Right ventricle myocardium superior (tissue), 1 donor: ENCODE measurements at regions not wholly inside any gene's neighbourhood (a gene's known extent, or its start where the extent isn't known, plus 50 kb on each side); places are given as distances from the start of the nearest gene placed in this dataset.

Experiments used
- ATAC-seq: fragments of 200-7000 bp; cut with Tn5 transposase; one replicate; pipeline ENCODE4 v1.9.1; 2020; ENCODE audit warnings: mild to moderate bottlenecking; ENCODE audit not compliant: poor library complexity
- DNase-seq: peaks from one replicate; pipeline ENCODE4 v3.0.0-alpha.2; 2020
- intact Hi-C: fragments of 100-400 bp; cut with DNase I; formaldehyde crosslinking; loops from one replicate; pipeline ENCODE4 v1.11.2; 2022
- donor health status: DM: no; HTN: yes; CAD: no; lungs with severe emphysema.

DNA sequence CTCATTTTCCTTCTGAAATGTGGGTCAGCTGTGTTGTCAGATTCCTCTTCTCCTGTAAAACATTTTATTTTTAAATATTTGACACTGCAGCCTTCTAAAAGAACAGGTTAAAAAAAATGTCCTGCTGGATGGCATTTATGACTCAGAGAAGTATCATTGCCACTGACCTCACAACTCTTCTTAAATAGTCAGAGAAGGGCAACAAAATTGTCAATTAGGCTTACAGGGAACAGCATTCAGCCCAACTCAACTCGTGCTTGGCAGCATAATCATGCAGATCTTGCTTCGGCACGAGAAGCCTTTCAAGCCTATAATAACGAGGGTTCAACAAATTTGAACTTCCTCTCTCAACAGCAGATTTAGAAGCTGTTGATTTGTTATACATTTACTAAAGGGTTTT, 296.7 kb upstream of the DACH1 start:
- no peak for ATAC-seq
- DNase-seq: no peak
- intact Hi-C loops: no loop called here

DNA sequence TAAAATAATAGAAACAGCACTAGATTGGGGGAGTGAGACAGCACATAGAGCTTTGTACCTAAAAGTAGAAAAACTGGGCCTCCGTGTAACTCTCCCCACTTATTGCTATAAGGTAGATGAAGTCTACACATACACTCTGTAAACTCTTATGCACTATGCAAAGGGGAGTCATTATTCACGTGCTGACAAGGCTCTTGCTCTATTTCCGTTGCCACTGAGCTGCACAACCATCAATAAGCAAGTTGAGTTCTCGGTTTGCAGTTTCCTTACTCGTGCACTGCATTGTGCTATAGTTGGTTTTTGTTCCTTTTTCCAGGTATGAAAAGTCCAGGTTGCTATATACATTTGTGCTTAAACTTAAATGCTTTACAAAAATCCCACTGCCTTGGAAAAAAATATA, 294.0 kb upstream of the DACH1 start:
- no peak for ATAC-seq
- DNase-seq: no peak
- intact Hi-C loops: no loop called here

DNA sequence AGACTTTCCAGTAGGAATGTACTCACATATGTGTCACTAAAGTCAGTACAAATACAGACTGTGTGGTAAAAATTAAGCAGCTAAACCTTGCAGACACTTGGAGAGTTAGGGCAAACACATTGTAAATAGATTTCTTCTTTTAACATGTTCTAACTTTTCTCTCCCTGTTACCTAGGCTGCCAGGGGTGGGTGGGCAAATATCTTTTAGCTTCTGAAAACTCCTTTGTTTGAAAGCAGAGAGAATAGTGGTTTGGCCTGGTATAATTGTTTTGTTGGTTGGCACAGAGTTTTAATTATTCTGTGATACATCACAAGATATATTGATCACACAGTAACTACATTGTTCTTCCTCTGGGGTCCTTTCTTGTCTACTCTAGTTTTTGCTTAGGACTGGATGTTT, 289.8 kb upstream of the DACH1 start:
- intact Hi-C loops: no loop called here

DNA sequence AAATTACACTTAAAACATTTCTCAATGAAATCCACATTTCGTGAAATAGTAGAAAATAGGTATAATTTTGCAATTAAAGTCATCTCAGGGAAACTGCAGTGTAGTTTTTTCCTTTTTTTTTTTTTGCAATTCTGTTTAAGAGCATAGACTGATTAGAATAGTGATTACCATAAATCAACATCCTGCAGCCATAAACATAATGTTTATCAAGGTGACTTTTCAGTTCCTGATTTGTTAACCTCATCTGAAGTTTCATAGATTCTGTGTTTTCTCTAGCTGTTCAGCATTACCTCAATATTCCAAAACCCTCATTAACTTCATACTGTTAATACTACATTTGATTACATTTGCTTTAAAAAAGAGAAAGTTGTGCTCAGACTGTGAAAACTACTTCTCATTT, 286.3 kb upstream of the DACH1 start:
- intact Hi-C loops: no loop called here
- ATAC-seq (no peak), DNase-seq (no peak)

More for the DNA sequence above, 289.8 kb upstream of the DACH1 start:
- no peak for ATAC-seq
- DNase-seq: no peak

DNA sequence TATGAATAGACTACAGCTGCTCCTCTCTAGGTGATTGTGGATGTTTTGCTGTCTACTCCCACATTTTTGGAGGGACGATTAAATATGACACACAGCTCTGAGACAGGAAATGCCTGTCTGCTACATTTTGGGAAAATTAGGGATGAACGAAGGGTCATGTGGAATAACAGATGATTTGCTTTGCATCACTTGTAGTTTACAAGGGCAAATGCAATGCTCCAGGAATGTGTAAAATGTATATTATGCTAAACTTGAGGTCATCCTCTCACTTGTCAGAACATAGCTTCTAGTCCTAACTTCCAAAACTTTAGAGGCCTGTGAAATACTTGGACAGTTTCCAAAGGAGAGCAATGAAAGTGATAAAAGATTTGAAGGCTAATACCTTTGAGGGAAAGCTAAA, 284.2 kb upstream of the DACH1 start:
- ATAC-seq (no peak), DNase-seq (no peak)
- intact Hi-C loops: no loop called here

DNA sequence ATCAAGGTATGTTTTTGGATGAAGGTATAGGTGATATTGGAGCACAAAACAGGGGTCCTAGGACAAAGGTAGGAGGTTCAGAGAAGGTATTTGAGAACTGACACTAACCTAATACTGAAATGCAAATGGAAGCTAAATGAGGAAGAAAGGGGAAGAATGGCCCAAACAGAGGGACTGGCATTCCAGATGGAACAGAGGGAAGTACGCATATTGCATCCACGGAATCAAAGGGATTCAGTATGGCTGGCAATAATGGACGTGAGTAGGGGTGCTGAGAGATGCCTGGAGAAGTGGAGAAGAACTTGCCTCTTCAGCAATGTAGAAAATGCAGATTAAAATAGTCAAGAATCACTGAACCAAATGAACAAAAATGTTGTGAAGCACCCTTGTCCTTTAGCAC, 283.5 kb upstream of the DACH1 start:
- intact Hi-C loops: no loop called here
- DNase-seq (no peak), ATAC-seq (no peak)

DNA sequence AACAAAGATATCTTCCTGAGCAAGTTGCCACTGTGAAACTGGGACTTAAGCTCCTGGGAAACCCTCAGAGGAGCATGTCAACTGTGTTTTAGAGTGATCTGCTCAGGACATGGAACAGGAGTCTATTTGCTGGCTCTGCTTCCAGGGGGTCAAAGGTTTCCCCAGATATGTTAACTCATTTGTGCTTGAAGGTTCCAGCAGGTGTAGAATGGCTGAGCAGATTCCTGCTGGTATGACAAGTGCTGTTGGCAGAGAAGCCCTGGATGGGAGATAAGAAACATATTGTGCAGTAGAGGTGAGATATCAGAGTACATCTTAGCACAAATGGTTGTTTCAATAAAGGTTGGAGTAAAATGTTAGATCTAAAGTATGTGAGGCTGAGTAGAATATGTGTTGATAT, 282.7 kb upstream of the DACH1 start:
- DNase-seq: no peak
- ATAC-seq: no peak
- intact Hi-C loops: no loop called here

DNA sequence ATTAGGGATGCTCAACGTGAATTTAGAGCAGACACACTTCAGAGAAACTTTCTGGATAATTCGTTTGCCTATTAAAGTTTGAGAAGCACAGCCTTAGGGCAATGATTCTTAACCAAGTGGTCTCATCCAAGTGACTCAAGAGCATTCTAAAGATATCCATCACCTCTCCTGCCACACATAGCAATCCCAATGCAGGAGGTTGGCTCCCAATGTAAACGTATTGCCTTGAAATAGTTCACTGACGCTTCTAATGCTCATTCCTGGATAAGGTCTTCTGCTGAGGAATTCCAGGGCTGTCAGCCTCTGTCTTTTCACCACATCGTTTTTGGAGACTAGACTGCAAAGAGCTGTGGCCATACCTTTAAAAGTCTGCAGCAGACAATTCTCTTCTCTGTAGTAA, 279.8 kb upstream of the DACH1 start:
- intact Hi-C loops: no loop called here
- DNase-seq (no peak), ATAC-seq (no peak)

DNA sequence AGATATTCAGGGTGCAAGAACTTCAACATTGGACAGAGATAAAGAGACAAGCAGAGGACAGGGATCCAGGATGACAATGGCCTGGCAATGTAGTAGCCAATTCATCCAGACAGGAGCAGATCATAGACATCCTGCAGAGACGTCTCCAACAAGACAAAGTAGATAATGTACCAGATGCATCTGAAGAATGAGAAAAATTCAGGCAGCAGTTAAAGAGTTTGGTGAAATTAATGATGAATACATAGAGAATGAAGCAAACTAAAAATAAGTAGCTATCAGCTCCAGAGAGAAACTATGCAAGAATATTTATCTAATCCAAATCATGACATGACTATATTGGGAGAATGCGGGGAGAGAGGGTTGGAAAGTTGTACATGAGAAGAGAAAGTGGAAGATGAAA, 278.4 kb upstream of the DACH1 start:
- DNase-seq (no peak), ATAC-seq (no peak)
- intact Hi-C loops: no loop called here

DNA sequence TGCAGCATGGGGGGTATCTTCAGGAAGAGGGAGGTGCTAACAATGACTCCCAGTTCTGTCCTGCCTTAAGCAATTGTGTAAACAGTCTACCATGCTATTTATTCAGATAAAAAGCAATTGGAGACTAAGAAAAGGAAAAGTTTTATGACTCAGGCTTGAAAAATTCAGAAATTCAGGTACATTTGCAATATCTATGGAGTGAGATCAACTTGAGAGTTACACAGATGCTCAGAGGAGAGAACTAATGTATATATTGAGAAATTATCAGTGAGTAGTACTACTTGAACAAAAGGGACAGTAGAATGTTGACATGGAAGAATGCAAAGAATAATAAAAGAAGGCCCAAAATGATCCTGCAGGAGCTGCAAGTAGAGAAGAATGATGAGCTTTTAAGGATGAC, 277.6 kb upstream of the DACH1 start:
- intact Hi-C loops: no loop called here
- DNase-seq (no peak), ATAC-seq (no peak)

DNA sequence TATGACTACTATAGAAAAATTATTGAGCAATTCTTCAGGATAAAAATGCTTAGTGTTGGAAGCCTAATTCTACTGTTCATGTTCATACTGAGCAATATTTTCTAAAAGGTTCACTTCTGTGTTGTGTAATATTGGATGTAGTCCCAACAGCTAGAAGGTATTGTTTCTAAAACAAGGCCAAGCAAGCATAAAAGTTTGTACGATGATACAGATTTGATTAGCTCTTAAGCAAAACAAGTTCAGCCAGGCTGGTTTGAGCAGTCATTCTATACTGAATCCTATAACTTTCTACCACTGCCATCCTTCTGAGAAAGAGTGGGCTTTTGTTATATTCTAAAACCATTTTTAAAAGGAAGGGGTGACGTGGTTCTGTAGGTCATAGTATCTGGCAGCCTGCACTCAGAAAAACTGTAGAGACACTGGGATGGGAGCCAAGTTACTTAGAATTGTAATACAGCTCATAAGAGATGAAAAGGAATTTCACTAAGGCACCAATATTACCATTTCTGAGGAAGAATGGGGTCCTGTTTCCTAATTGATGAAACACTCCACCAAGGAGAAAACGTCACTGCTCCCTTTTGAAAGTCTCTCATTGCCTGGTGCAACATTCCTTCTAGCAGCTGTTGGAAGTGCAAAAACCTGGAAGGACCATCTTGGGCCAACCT, 275.0 kb upstream of the DACH1 start:
- no peak for ATAC-seq
- intact Hi-C loops: no loop called here
- no peak for DNase-seq

DNA sequence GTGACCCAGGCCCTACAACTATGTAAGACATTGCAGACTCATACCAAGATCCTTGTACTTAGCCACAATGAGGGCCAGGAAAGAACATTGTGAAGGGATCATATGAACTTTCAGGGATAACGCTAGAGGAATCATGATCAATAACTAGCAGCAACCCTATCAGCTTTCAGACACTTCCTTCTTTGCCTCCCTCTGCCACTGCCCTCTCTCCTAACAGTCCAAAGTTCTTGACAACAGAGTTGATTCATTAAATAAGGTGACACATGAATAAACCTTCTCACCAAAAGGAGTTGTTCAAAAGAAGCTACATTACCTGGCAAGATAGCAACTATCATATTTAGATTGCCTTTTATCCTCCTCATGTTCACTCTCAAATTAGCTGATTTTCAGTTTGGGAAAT, 272.2 kb upstream of the DACH1 start:
- no peak for ATAC-seq
- intact Hi-C loops: no loop called here
- DNase-seq: no peak

DNA sequence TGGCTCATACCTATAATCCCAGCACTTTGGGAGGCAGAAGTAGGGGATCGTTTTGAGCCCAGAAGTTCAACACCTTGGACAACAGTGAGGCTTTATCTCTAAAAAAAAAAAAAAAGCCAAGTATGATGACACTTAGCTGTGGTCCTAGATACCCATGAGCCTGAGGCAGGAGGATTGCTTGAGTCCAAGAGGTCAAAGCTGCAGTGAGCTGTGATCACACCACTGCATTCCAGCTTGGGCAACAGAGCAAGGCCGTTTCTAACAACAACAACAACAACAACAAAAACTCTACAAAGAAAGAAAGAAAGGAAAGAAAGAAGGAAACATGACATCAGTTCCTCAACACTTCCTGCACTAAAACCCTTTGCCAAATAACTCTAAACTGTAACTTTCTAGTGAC, 265.1 kb upstream of the DACH1 start:
- intact Hi-C loops: no loop called here

DNA sequence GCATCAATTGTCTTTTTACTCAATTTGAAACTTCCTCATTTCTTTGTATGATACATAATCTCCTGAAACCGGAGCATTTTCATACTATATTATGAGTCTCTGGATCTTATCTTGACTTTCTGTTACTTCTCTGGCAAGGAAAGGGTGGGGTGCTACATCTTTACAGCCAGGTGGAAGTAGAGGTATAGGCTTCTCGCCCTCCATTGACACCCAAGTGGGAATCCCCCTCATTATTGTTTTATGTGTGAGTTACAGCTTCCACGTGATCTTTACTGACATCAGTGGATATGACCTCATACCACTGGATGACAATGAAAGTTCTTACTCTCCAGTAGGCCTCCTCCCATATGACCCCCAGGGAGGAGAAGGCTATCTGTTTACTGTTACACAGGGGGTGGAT, 262.1 kb upstream of the DACH1 start:
- intact Hi-C loops: no loop called here
- DNase-seq (no peak), ATAC-seq (no peak)

More for the DNA sequence above, 265.1 kb upstream of the DACH1 start:
- ATAC-seq (no peak), DNase-seq (no peak)

DNA sequence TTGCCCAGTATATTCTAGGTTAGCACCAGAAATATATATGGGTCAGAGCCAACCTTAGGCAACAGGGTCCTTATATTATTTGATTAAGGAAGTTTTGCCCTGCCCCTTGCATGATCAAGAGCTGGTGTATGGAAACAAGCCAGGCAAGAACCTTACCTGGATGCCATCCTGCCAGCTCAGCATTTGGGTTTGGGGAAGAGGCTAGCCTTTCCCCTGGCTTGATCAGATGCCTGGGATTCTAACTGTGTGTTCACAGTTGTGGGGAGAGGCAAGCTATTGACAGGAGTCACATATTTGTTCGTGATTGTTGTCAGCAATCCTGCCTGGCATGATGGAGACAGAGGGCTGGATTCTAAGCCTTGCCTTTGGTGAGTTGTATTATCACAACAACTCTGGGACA, 260.0 kb upstream of the DACH1 start:
- DNase-seq: no peak
- intact Hi-C loops: no loop called here
- no peak for ATAC-seq

DNA sequence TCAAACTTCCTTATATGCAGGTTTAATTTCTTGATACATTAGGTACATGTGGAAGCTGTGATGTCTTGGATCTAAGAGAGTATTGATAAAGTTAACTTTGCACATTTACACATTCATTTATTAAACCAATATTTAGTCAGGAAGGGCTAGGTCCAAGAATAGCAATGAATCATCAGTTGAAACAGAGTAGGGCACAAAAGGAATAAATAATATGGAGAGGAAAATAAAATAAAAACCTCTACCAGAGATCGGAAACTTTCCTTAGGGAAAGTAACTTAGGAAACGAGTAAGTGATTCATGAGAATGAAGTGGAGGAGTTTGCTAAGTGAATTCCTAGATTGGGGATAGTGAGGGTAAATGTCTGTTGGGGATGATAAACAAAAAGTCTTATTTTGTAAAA, 259.4 kb upstream of the DACH1 start:
- DNase-seq: no peak
- intact Hi-C loops: no loop called here
- no peak for ATAC-seq

DNA sequence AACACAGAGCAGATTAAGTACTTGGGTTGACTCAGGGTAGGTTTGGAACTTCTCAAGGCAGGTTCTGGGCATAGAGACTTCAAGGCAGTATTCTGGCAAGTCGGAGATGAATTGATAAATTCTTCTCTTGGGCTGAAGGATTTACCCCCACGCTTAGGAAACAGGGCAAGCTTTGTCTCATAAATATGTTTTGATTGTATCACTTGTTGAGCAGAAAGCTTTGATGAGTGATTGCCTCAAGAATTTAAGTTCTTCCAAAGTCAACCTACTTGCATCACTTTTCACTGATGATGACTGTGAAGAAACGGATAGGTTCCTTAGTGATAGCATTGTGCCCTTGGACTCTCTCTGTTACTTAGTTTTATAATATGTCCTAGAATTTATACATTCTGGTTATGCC, 258.6 kb upstream of the DACH1 start:
- no peak for ATAC-seq
- DNase-seq: no peak
- intact Hi-C loops: no loop called here

DNA sequence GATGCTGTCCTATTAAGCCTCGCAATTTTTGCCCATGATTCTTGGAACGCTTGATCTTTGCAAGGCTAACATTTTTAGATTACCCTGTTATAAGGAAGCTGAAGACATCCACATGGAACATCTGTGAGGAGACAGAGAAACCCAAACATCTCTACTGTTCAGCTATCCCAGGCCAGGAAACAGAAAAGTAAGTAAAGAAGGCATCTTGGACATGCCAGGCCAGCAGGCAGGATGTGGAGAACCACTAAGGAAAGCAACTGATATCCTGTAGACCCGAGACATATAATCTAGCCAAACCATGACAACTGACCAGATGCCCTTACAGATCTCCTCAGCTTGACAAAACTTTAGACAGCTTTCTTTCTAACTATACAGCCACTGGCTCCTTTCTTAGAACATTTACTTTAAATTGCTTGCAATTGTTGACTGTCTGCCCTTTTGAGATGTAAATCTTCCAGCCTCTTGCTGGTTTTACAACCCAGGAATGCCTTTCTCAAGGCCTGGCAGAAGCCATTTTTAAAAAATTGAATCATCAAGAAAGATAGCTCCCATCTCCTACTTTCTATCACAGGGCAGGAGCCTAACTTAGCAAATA, 255.8 kb upstream of the DACH1 start:
- ATAC-seq: no peak
- intact Hi-C loops: no loop called here

DNA sequence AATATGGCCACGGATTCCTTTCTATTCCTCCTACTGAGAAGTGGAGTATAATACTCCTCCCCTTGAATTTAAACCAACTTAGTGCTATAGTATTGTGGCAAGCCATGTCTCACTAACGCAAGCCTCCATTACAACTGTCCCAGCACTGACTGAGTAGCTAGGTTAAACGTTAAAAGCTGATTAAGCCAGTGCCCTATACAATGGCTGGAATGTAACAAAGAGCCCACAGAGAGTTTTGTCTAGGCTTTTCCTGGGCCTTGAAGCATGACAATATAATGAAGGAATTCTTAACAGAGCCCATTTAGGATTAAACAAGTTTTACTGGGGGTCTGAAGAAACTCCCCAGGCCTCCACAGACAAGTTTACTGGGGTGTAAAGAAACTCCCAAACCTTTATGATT, 254.5 kb upstream of the DACH1 start:
- ATAC-seq (no peak), DNase-seq (no peak)
- intact Hi-C loops: no loop called here

More for the DNA sequence above, 255.8 kb upstream of the DACH1 start:
- DNase-seq: no peak

DNA sequence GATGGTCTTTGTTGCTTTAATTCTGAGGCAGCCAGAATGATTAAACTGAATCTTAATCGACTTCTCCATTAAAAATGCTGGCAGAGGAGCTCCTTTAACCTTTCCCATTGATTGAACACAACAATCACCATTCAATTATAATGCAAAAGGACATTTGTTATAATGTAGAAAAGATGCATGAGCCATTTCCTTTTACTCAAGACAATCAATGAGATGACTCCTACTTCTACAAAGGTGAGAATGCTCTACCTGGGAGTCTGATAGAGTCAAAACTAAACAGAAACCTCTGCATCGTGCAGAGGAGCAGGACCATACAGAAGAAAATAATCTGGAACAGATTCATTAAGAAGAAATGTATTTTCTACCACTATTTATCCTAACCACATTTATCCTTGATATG, 253.6 kb upstream of the DACH1 start:
- ATAC-seq (no peak), DNase-seq (no peak)
- intact Hi-C loops: no loop called here

DNA sequence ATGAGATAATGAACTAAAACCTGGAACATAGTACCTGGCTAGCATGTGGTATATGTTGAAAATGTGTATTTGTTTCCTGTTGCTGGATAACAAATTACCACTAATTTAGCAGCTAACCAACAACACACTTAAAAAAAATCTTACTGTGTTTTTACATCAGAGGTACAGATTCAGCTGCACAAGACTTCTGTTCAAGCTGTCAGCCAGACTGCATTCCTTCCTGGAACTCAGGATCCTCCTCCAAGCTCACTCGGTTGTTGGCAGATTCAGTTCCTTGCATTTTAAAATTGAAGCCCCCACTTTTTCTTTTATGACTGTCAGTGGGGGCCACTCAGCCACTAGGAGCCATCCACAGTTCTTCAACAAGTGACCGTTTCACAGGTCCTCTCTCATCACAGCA, 246.9 kb upstream of the DACH1 start:
- DNase-seq (no peak), ATAC-seq (no peak)
- intact Hi-C loops: no loop called here
